GM10266 (cell line): ENCODE measurements at regions not wholly inside any gene's neighbourhood (a gene's known extent, or its start where the extent isn't known, plus 50 kb on each side); places are given as distances from the start of the nearest gene placed in this dataset.

Experiments
- DNase-seq: peaks from one replicate; pipeline ENCODE4 v3.0.0; 2012; ENCODE audit errors: extremely low spot score
- CTCF ChIP-seq: IDR thresholded peaks from 2 replicates; pipeline ENCODE4 v1.5.1; 2012; ENCODE audit warnings: mild to moderate bottlenecking, low read depth; ENCODE audit not compliant: control insufficient read depth, insufficient read depth; ENCODE audit errors: missing control alignments

GRCh38 chr4:141371206-141371605, 150.5 kb downstream of the ZNF330 start:
- DNase-seq: no peak
- TF ChIP-seq CTCF: no peak

DNA sequence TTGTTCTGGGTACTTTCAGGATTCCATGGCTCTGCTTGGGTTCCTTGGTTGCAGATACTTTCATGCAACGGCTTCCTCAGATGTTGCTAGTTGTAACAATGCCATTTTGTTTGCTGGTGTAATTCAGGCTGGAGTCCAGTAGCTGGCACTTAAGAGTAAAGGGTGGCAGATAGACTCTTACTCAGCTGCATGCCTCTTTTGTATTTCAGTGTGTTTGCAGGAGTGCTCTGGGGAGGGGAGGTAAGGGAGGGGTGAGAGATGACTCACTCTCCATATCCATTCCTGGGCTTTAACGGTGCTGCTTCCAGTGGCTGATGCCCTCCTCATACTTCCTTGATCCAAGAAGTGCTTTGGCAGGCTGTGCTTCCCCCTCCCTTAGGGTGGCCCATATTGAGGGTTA, 155.2 kb downstream of the ZNF330 start:
- no peak for DNase-seq
- peak; percentile 8 for TF ChIP-seq CTCF

- no peak for DNase-seq
- TF ChIP-seq CTCF: no peak
These were observed 156.1 kb downstream of the ZNF330 start for GRCh38 chr4:141376769-141377168.

DNA sequence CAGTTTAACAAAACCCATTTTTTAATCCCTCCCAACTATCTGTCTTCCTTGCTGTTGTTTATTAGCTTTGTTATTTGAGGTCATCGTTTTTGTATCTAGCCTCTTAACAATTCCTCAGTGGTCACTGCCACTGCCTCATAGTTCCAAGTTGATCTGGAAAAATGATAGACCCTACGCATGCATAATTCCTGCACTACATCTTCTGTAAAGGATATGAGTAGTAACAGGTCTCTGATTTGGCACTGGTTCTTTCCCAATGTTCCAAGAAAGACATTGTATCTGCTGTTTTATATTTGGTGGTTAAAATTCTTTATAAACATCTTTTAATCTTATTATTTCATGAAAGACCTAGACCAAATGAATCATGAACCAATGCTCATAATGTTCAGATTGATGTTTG, 166.6 kb downstream of the ZNF330 start:
- no peak for DNase-seq
- no peak for TF ChIP-seq CTCF

GRCh38 chr4:141388481-141388880, 167.8 kb downstream of the ZNF330 start:
- DNase-seq: no peak
- TF ChIP-seq CTCF: no peak

DNA sequence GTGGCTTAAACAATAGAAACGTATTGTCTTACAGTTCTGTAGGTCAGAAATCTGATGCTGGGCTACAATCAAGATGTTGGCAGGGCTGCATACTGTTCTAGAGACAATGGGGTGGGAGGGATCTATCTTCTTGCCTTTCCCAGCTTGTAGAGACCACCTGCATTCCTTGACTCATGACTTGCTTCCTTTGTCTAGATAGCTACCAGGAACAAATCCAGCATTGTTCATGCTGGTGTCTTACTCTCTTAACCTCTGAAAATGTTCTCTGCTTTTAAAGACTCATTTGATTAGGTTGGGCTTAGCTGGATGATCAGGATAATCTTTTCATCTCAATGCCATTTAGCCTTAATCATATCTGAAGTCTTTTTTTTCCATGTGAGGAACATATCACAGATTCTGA, 169.0 kb downstream of the ZNF330 start:
- no peak for DNase-seq

DNA sequence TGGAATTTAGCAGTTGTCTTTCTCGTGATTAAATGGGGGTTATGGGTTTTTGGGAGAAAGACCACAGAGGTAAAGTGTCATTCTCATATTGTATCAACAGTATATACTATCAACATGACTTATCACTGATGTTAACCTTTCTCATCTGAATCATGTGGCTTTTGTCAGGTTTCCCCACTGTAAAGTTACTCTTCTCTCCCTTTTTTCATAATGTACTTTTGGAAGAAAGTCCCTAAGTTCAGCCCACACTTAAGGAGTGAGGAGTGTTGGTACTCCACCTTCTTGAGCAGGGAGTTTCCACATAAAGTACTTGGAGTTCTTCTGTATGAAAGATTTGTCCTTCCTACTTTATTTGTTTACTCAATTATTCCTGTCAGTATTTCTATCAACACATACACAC, 169.9 kb downstream of the ZNF330 start:
- TF ChIP-seq CTCF: no peak
- DNase-seq: no peak

More for the DNA sequence above, 169.0 kb downstream of the ZNF330 start:
- no peak for TF ChIP-seq CTCF
